ENCODE measurements at regions not wholly inside any gene's neighbourhood (a gene's known extent, or its start where the extent isn't known, plus 50 kb on each side); places are given as distances from the start of the nearest gene placed in this dataset.
A peak's percentile ranks its signal among the peaks of the same experiment; 100 is the strongest.

- peaks cover 0 to 4% (median 0%) of the 10 kb centered on the region in 5 donors for H3K27me3 ChIP-seq (ENCODE audit: control insufficient read depth in 5 of 5, insufficient read depth in 4 of 5, low read length in 5 of 5)
- peaks cover 6 to 26% (median 18%) of the 10 kb centered on the region in 5 donors for H3K9me3 ChIP-seq (ENCODE audit: control insufficient read depth in 5 of 5, low read length in 5 of 5)
- no peak overlapping the region for H3K9ac ChIP-seq (ENCODE audit: low read length in 5 of 5)
- H3K4me3 ChIP-seq (ENCODE audit: low read depth in 1 of 5, low read length in 5 of 5): no peak overlapping the region
- no peak overlapping the region for H3K27ac ChIP-seq (ENCODE audit: low read depth, low read length)
- H3K36me3 ChIP-seq (ENCODE audit: control insufficient read depth in 5 of 5, insufficient read depth in 5 of 5, low read length in 5 of 5): no peaks in the 10 kb centered on the region
- no peaks in the 10 kb centered on the region for H3K4me1 ChIP-seq (ENCODE audit: control insufficient read depth in 5 of 5, insufficient read depth in 5 of 5, low read length in 5 of 5)
These were observed 76.4 kb downstream of the ING1 start for GRCh38 chr13:110789871-110790270.

DNA sequence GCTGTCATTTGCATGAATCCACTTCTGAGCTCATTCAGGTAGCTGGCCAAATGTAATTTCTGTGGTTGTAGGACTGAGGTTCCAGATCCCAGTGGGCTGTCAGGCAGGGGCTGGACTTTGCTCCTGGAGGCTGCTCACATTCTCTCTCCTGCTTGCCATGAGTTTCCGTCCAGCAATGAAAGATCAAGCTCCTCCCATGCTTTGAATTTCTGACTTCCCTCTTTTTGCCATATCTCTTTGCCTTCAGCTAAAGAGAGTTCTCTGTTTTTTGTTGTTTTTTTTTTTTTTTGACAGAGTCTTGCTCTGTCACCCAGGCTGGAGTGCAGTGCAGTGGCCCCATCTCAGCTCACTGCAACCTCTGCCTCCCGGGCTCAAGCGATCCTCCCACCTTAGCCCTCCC lies 76.9 kb downstream of the ING1 start:
- H3K9ac ChIP-seq (ENCODE audit: low read length in 5 of 5): no peak overlapping the region
- H3K27me3 ChIP-seq (ENCODE audit: control insufficient read depth in 5 of 5, insufficient read depth in 4 of 5, low read length in 5 of 5): peaks cover 0 to 4% (median 0%) of the 10 kb centered on the region in 5 donors
- H3K27ac ChIP-seq (ENCODE audit: low read depth, low read length): no peak overlapping the region
- H3K9me3 ChIP-seq (ENCODE audit: control insufficient read depth in 5 of 5, low read length in 5 of 5): peaks cover 6 to 26% (median 18%) of the 10 kb centered on the region in 5 donors
- no peak overlapping the region for H3K4me3 ChIP-seq (ENCODE audit: low read depth in 1 of 5, low read length in 5 of 5)
- no peaks in the 10 kb centered on the region for H3K36me3 ChIP-seq (ENCODE audit: control insufficient read depth in 5 of 5, insufficient read depth in 5 of 5, low read length in 5 of 5)
- H3K4me1 ChIP-seq (ENCODE audit: control insufficient read depth in 5 of 5, insufficient read depth in 5 of 5, low read length in 5 of 5): no peaks in the 10 kb centered on the region

DNA sequence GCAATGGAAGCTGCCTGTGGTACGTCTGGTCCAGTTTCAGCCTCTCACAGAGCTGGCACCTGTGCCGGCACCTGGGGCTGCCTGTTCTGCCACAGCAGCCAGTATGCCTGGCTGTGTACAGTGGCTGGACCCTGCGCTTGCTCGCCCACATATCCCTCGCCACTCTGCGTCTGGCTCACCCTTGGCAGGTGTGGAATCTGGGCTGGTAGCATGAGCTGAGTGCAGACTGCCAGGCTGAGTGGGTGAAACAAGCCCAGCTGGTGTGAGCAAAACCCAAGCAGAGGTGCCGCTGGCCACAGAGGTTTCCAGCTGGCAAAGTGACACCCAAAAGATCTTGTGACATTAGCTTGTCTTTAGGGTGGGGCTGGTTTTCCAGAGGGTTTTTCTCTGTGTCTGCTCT lies 80.7 kb downstream of the ING1 start:
- H3K4me3 ChIP-seq (ENCODE audit: low read depth in 1 of 5, low read length in 5 of 5): no peak overlapping the region
- no peak overlapping the region for H3K9ac ChIP-seq (ENCODE audit: low read length in 5 of 5)
- peaks cover 0 to 8% (median 0%) of the 10 kb centered on the region in 5 donors for H3K27me3 ChIP-seq (ENCODE audit: control insufficient read depth in 5 of 5, insufficient read depth in 4 of 5, low read length in 5 of 5)
- H3K36me3 ChIP-seq (ENCODE audit: control insufficient read depth in 5 of 5, insufficient read depth in 5 of 5, low read length in 5 of 5): peaks cover 0 to 2% (median 0%) of the 10 kb centered on the region in 5 donors
- peaks cover 0 to 5% (median 3%) of the 10 kb centered on the region in 5 donors for H3K4me1 ChIP-seq (ENCODE audit: control insufficient read depth in 5 of 5, insufficient read depth in 5 of 5, low read length in 5 of 5)
- no peak overlapping the region for H3K27ac ChIP-seq (ENCODE audit: low read depth, low read length)
- peaks cover 9 to 26% (median 18%) of the 10 kb centered on the region in 5 donors for H3K9me3 ChIP-seq (ENCODE audit: control insufficient read depth in 5 of 5, low read length in 5 of 5)

- Histone ChIP-seq H3K4me1 (ENCODE audit: control insufficient read depth in 5 of 5, insufficient read depth in 5 of 5, low read length in 5 of 5) (peaks cover 4 to 19% (median 12%) of the 10 kb centered on the region in 5 donors), H3K27ac (ENCODE audit: low read depth, low read length) (no peak overlapping the region), H3K27me3 (ENCODE audit: control insufficient read depth in 5 of 5, insufficient read depth in 4 of 5, low read length in 5 of 5) (peaks cover 0 to 13% (median 3%) of the 10 kb centered on the region in 5 donors), H3K36me3 (ENCODE audit: control insufficient read depth in 5 of 5, insufficient read depth in 5 of 5, low read length in 5 of 5) (peaks cover 0 to 2% (median 0%) of the 10 kb centered on the region in 5 donors), H3K4me3 (ENCODE audit: low read depth in 1 of 5, low read length in 5 of 5) (no peak overlapping the region), H3K9me3 (ENCODE audit: control insufficient read depth in 5 of 5, low read length in 5 of 5) (peaks cover 3 to 14% (median 10%) of the 10 kb centered on the region in 5 donors), H3K9ac (ENCODE audit: low read length in 5 of 5) (no peak overlapping the region)
These were observed 83.9 kb downstream of the ING1 start for GRCh38 chr13:110797230-110797877.

- Histone ChIP-seq H3K27me3 (ENCODE audit: control insufficient read depth in 5 of 5, insufficient read depth in 4 of 5, low read length in 5 of 5) (peaks cover 0 to 13% (median 8%) of the 10 kb centered on the region in 5 donors), H3K27ac (ENCODE audit: low read depth, low read length) (no peak overlapping the region), H3K36me3 (ENCODE audit: control insufficient read depth in 5 of 5, insufficient read depth in 5 of 5, low read length in 5 of 5) (peaks cover 0 to 2% (median 0%) of the 10 kb centered on the region in 5 donors), H3K9ac (ENCODE audit: low read length in 5 of 5) (no peak overlapping the region), H3K4me1 (ENCODE audit: control insufficient read depth in 5 of 5, insufficient read depth in 5 of 5, low read length in 5 of 5) (peaks cover 4 to 19% (median 12%) of the 10 kb centered on the region in 5 donors), H3K9me3 (ENCODE audit: control insufficient read depth in 5 of 5, low read length in 5 of 5) (peaks cover under 1 to 5% (median 3%) of the 10 kb centered on the region in 5 donors), H3K4me3 (ENCODE audit: low read depth in 1 of 5, low read length in 5 of 5) (no peak overlapping the region)
These were observed 84.8 kb downstream of the ING1 start for GRCh38 chr13:110798081-110798994.

- Histone ChIP-seq H3K4me1 (ENCODE audit: control insufficient read depth in 5 of 5, insufficient read depth in 5 of 5, low read length in 5 of 5) (peaks cover 4 to 19% (median 12%) of the 10 kb centered on the region in 5 donors), H3K9me3 (ENCODE audit: control insufficient read depth in 5 of 5, low read length in 5 of 5) (peaks cover 0 to 3% (median 0%) of the 10 kb centered on the region in 5 donors), H3K9ac (ENCODE audit: low read length in 5 of 5) (peak overlapping the region in 3 of 5 donors; percentile 29 to 69 (median 41)), H3K27me3 (ENCODE audit: control insufficient read depth in 5 of 5, insufficient read depth in 4 of 5, low read length in 5 of 5) (peaks cover 3 to 13% (median 8%) of the 10 kb centered on the region in 5 donors), H3K27ac (ENCODE audit: low read depth, low read length) (peak overlapping the region; percentile 6), H3K4me3 (ENCODE audit: low read depth in 1 of 5, low read length in 5 of 5) (peak overlapping the region; percentile 44 to 57 (median 50)), H3K36me3 (ENCODE audit: control insufficient read depth in 5 of 5, insufficient read depth in 5 of 5, low read length in 5 of 5) (peaks cover 0 to 2% (median 0%) of the 10 kb centered on the region in 5 donors)
These were observed 86.0 kb downstream of the ING1 start for GRCh38 chr13:110799246-110800236.

GRCh38 chr13:110801044-110801443 lies 87.5 kb downstream of the ING1 start:
- Histone ChIP-seq H3K4me3 (ENCODE audit: low read depth in 1 of 5, low read length in 5 of 5) (no peak overlapping the region), H3K36me3 (ENCODE audit: control insufficient read depth in 5 of 5, insufficient read depth in 5 of 5, low read length in 5 of 5) (peaks cover 0 to 2% (median 0%) of the 10 kb centered on the region in 5 donors), H3K27me3 (ENCODE audit: control insufficient read depth in 5 of 5, insufficient read depth in 4 of 5, low read length in 5 of 5) (peaks cover 3 to 17% (median 8%) of the 10 kb centered on the region in 5 donors), H3K9ac (ENCODE audit: low read length in 5 of 5) (no peak overlapping the region), H3K9me3 (ENCODE audit: control insufficient read depth in 5 of 5, low read length in 5 of 5) (peaks cover 0 to 3% (median 0%) of the 10 kb centered on the region in 5 donors), H3K4me1 (ENCODE audit: control insufficient read depth in 5 of 5, insufficient read depth in 5 of 5, low read length in 5 of 5) (peaks cover 4 to 19% (median 12%) of the 10 kb centered on the region in 5 donors), H3K27ac (ENCODE audit: low read depth, low read length) (no peak overlapping the region)

GRCh38 chr13:110802260-110802659 lies 88.8 kb downstream of the ING1 start:
- Histone ChIP-seq H3K27ac (ENCODE audit: low read depth, low read length) (no peak overlapping the region), H3K4me3 (ENCODE audit: low read depth in 1 of 5, low read length in 5 of 5) (no peak overlapping the region), H3K36me3 (ENCODE audit: control insufficient read depth in 5 of 5, insufficient read depth in 5 of 5, low read length in 5 of 5) (peaks cover 0 to 2% (median 0%) of the 10 kb centered on the region in 5 donors), H3K4me1 (ENCODE audit: control insufficient read depth in 5 of 5, insufficient read depth in 5 of 5, low read length in 5 of 5) (peaks cover 4 to 19% (median 12%) of the 10 kb centered on the region in 5 donors), H3K9ac (ENCODE audit: low read length in 5 of 5) (no peak overlapping the region), H3K27me3 (ENCODE audit: control insufficient read depth in 5 of 5, insufficient read depth in 4 of 5, low read length in 5 of 5) (peaks cover 3 to 17% (median 8%) of the 10 kb centered on the region in 5 donors), H3K9me3 (ENCODE audit: control insufficient read depth in 5 of 5, low read length in 5 of 5) (peaks cover 0 to 3% (median 0%) of the 10 kb centered on the region in 5 donors)

GRCh38 chr13:110806636-110807035 lies 93.1 kb downstream of the ING1 start:
- H3K36me3 ChIP-seq (ENCODE audit: control insufficient read depth in 5 of 5, insufficient read depth in 5 of 5, low read length in 5 of 5): no peaks in the 10 kb centered on the region
- H3K27ac ChIP-seq (ENCODE audit: low read depth, low read length): no peak overlapping the region
- H3K9ac ChIP-seq (ENCODE audit: low read length in 5 of 5): no peak overlapping the region
- H3K4me3 ChIP-seq (ENCODE audit: low read depth in 1 of 5, low read length in 5 of 5): no peak overlapping the region
- H3K27me3 ChIP-seq (ENCODE audit: control insufficient read depth in 5 of 5, insufficient read depth in 4 of 5, low read length in 5 of 5): peaks cover 5 to 29% (median 22%) of the 10 kb centered on the region in 5 donors
- no peaks in the 10 kb centered on the region for H3K4me1 ChIP-seq (ENCODE audit: control insufficient read depth in 5 of 5, insufficient read depth in 5 of 5, low read length in 5 of 5)
- H3K9me3 ChIP-seq (ENCODE audit: control insufficient read depth in 5 of 5, low read length in 5 of 5): no peaks in the 10 kb centered on the region
